KG1 (cell line): ENCODE measurements at regions not wholly inside any gene's neighbourhood (a gene's known extent, or its start where the extent isn't known, plus 50 kb on each side); places are given as distances from the start of the nearest gene placed in this dataset.
"Not testable (repeated sequence)": the region's sequence is repeated elsewhere in the genome, so short reads cannot be mapped to it uniquely, and the experiment has no call there.

Source experiments
- DNase-seq: peaks from one replicate; lab custom pipeline; 2025; lab: John Stamatoyannopoulos, UW

- DNase-seq, result no peak
Measured at GRCh38 chr2:21194147-21194546, 70.4 kb downstream of the TDRD15 start.

- DNase-seq, result no peak
Measured at GRCh38 chr2:21194858-21195271, 71.1 kb downstream of the TDRD15 start.

GRCh38 chr2:21195326-21195725, 71.6 kb downstream of the TDRD15 start:
- DNase-seq, result no peak

- DNase-seq, result no peak
Measured at GRCh38 chr2:21198637-21199036, 74.9 kb downstream of the TDRD15 start.

GRCh38 chr2:21203976-21204375, 80.2 kb downstream of the TDRD15 start:
- DNase-seq, result no peak

GRCh38 chr2:21214085-21214484, 90.3 kb downstream of the TDRD15 start:
- DNase-seq, result not testable (repeated sequence)

- DNase-seq, result no peak
Measured at GRCh38 chr2:21217442-21217841, 93.7 kb downstream of the TDRD15 start.

- no peak for DNase-seq
Measured at GRCh38 chr2:21220930-21221329, 97.2 kb downstream of the TDRD15 start.

GRCh38 chr2:21223618-21224017, 99.8 kb downstream of the TDRD15 start:
- no peak for DNase-seq

GRCh38 chr2:21228041-21228895, 104.5 kb downstream of the TDRD15 start:
- DNase-seq, result no peak

- no peak for DNase-seq
Measured at GRCh38 chr2:21229302-21229701, 105.5 kb downstream of the TDRD15 start.

- no peak for DNase-seq
Measured at GRCh38 chr2:21230140-21230539, 106.4 kb downstream of the TDRD15 start.

- DNase-seq, result no peak
Measured at GRCh38 chr2:21231985-21232384, 108.2 kb downstream of the TDRD15 start.

GRCh38 chr2:21233194-21233593, 109.4 kb downstream of the TDRD15 start:
- DNase-seq, result no peak

- no peak for DNase-seq
Measured at GRCh38 chr2:21234001-21234400, 110.2 kb downstream of the TDRD15 start.

GRCh38 chr2:21234464-21235120, 110.8 kb downstream of the TDRD15 start:
- no peak for DNase-seq

GRCh38 chr2:21239749-21240148, 116.0 kb downstream of the TDRD15 start:
- not testable (repeated sequence) for DNase-seq

GRCh38 chr2:21244161-21244560, 120.4 kb downstream of the TDRD15 start:
- DNase-seq, result no peak

GRCh38 chr2:21245565-21245964, 121.8 kb downstream of the TDRD15 start:
- no peak for DNase-seq

GRCh38 chr2:21249367-21249766, 125.6 kb downstream of the TDRD15 start:
- DNase-seq, result no peak

GRCh38 chr2:21250673-21251072, 126.9 kb downstream of the TDRD15 start:
- no peak for DNase-seq

- DNase-seq, result no peak
Measured at GRCh38 chr2:21251216-21251980, 127.6 kb downstream of the TDRD15 start.
